ENCODE measurements at regions not wholly inside any gene's neighbourhood (a gene's known extent, or its start where the extent isn't known, plus 50 kb on each side); places are given as distances from the start of the nearest gene placed in this dataset.
A peak's percentile ranks its signal among the peaks of the same experiment; 100 is the strongest.
"Not testable (repeated sequence)": the region's sequence is repeated elsewhere in the genome, so short reads cannot be mapped to it uniquely, and the experiment has no call there.

- H3K27ac ChIP-seq (ENCODE audit: low read depth, low read length); H3K4me1 Mint-ChIP-seq; H3K4me1 ChIP-seq (ENCODE audit: insufficient read depth, low read length); H3K36me3 Mint-ChIP-seq; H3K27ac Mint-ChIP-seq; H3K4me3 ChIP-seq (ENCODE audit: low read length); CTCF ChIA-PET; H3K4me3 Mint-ChIP-seq; H3K9me3 Mint-ChIP-seq; H3K9me3 ChIP-seq (ENCODE audit: low read length); H3K27me3 ChIP-seq (ENCODE audit: insufficient read depth, low read length, poor library complexity, severe bottlenecking); DNase-seq; H3K36me3 ChIP-seq (ENCODE audit: insufficient read depth, low read length); POLR2A ChIA-PET: not testable (repeated sequence)
- H3K27me3 Mint-ChIP-seq, result peaks cover 3 to 39% of the 10 kb centered on the region in 2 donors
These were observed 227.4 kb downstream of the USP22 start for GRCh38 chr17:20815410-20815809.

- H3K4me1 ChIP-seq (ENCODE audit: insufficient read depth, low read length), result no peaks in the 10 kb centered on the region
- Mint-ChIP-seq H3K9me3 (peaks cover 0 to 3% (median 0%) of the 10 kb centered on the region in 5 donors), H3K36me3 (no peaks in the 10 kb centered on the region), H3K27ac (no peak overlapping the region), H3K4me3 (no peak overlapping the region), H3K27me3 (peaks cover 5 to 16% of the 10 kb centered on the region in 2 donors), H3K4me1 (no peaks in the 10 kb centered on the region)
- CTCF ChIA-PET, result no interaction called here
- no peak for DNase-seq
- POLR2A ChIA-PET, result no interaction called here
- H3K27me3 ChIP-seq (ENCODE audit: insufficient read depth, low read length, poor library complexity, severe bottlenecking), result no peaks in the 10 kb centered on the region
- no peaks in the 10 kb centered on the region for H3K9me3 ChIP-seq (ENCODE audit: low read length)
- no peak overlapping the region for H3K4me3 ChIP-seq (ENCODE audit: low read length)
- no peaks in the 10 kb centered on the region for H3K36me3 ChIP-seq (ENCODE audit: insufficient read depth, low read length)
- no peak overlapping the region for H3K27ac ChIP-seq (ENCODE audit: low read depth, low read length)
These were observed 218.9 kb downstream of the USP22 start for GRCh38 chr17:20823905-20824304.

DNA sequence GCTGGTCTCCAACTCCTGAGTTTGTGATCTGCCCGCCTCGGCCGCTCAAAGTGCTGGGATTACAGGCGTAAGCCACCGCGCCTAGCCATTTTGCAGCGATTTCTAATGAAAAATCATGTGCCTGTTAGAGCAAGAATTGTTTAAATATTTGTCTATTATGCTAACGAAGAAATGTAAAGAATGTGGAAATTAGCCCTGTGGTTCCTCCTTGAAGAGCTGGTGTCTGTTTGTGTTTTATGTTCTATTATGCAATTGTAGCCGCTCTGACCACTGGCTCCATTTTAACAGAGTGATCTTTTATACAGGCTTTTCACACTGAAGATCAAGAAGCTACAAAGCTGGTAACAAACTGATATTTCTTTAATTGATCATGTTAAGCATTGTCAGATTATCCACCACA is 217.3 kb downstream of the USP22 start:
- Mint-ChIP-seq H3K4me1 (no peaks in the 10 kb centered on the region), H3K36me3 (no peaks in the 10 kb centered on the region), H3K27ac (no peak overlapping the region), H3K27me3 (peaks cover 9 to 17% of the 10 kb centered on the region in 2 donors), H3K9me3 (peaks cover 0 to 1% (median 0%) of the 10 kb centered on the region in 5 donors), H3K4me3 (no peak overlapping the region)
- POLR2A ChIA-PET, result no interaction called here
- H3K27me3 ChIP-seq (ENCODE audit: insufficient read depth, low read length, poor library complexity, severe bottlenecking), result no peaks in the 10 kb centered on the region
- no peak overlapping the region for H3K4me3 ChIP-seq (ENCODE audit: low read length)
- H3K9me3 ChIP-seq (ENCODE audit: low read length), result no peaks in the 10 kb centered on the region
- no peaks in the 10 kb centered on the region for H3K36me3 ChIP-seq (ENCODE audit: insufficient read depth, low read length)
- CTCF ChIA-PET, result no interaction called here
- DNase-seq, result no peak
- no peaks in the 10 kb centered on the region for H3K4me1 ChIP-seq (ENCODE audit: insufficient read depth, low read length)
- H3K27ac ChIP-seq (ENCODE audit: low read depth, low read length), result no peak overlapping the region

GRCh38 chr17:20840453-20840852 is 202.4 kb downstream of the USP22 start:
- DNase-seq; H3K4me3 ChIP-seq (ENCODE audit: low read length); H3K4me1 Mint-ChIP-seq; POLR2A ChIA-PET; H3K27ac Mint-ChIP-seq; CTCF ChIA-PET; H3K9me3 Mint-ChIP-seq; H3K27me3 ChIP-seq (ENCODE audit: insufficient read depth, low read length, poor library complexity, severe bottlenecking); H3K36me3 Mint-ChIP-seq; H3K9me3 ChIP-seq (ENCODE audit: low read length); H3K4me1 ChIP-seq (ENCODE audit: insufficient read depth, low read length); H3K27ac ChIP-seq (ENCODE audit: low read depth, low read length); H3K36me3 ChIP-seq (ENCODE audit: insufficient read depth, low read length): not testable (repeated sequence)
- H3K27me3 Mint-ChIP-seq, result peaks cover 11 to 26% of the 10 kb centered on the region in 2 donors
- peak overlapping the region in 5 of 7 donors; percentile 30 to 72 (median 49) for H3K4me3 Mint-ChIP-seq

DNA sequence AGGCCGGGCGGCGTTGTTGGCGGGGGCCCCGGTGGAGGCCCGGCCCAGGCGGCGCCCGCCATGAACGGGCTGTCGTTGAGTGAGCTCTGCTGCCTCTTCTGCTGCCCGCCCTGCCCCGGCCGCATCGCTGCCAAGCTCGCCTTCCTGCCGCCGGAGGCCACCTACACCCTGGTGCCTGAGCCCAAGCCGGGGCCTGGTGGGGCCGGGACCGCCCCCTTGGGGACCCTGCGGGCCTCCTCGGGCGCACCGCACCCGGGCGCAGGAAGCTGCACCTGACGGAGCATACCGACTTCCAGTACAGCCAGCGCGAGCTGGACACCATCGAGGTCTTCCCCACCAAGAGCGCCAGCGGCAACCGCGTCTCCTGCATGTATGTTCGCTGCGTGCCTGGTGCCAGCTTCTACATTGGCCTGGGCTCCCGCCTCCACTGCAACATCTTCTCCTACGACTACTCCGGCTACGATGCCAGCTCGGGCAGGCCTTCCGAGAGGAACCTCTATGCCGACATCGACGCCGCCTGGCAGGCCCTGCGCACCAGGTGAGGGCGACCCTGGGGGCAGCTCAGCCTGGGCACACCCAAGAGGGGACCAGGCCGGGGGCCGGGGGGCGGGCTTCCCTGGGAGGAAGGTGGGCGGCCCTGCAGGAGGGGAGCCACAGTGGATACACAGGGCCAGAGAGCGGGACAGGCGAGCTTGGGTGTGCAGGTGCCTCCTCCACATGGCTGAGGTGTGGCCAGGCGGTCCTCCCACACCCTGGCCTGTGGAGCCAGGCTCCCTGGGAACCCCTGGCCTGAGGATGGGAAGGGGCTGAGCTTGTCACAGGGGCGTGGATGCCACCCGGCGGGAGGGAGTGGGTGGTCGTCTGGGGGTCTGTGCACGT is 201.6 kb downstream of the USP22 start:
- H3K36me3 ChIP-seq (ENCODE audit: insufficient read depth, low read length); H3K9me3 ChIP-seq (ENCODE audit: low read length); H3K27ac Mint-ChIP-seq; CTCF ChIA-PET; H3K4me1 Mint-ChIP-seq; H3K27me3 ChIP-seq (ENCODE audit: insufficient read depth, low read length, poor library complexity, severe bottlenecking); POLR2A ChIA-PET; H3K9me3 Mint-ChIP-seq; H3K4me3 ChIP-seq (ENCODE audit: low read length); H3K36me3 Mint-ChIP-seq; H3K4me1 ChIP-seq (ENCODE audit: insufficient read depth, low read length); H3K27ac ChIP-seq (ENCODE audit: low read depth, low read length): not testable (repeated sequence)
- Mint-ChIP-seq H3K4me3 (peak overlapping the region in 4 of 7 donors; percentile 20 to 65 (median 42)), H3K27me3 (peaks cover 9 to 26% of the 10 kb centered on the region in 2 donors)
- peak in 1 of 5 donors; percentile 4 for DNase-seq

- peaks cover 7 to 22% of the 10 kb centered on the region in 2 donors for H3K27me3 Mint-ChIP-seq
- CTCF ChIA-PET, result not testable (repeated sequence)
These were observed 200.8 kb downstream of the USP22 start for GRCh38 chr17:20842012-20842411.

GRCh38 chr17:20843261-20843660 is 199.6 kb downstream of the USP22 start:
- H3K4me3 ChIP-seq (ENCODE audit: low read length); H3K9me3 Mint-ChIP-seq; CTCF ChIA-PET; H3K36me3 Mint-ChIP-seq; H3K4me1 ChIP-seq (ENCODE audit: insufficient read depth, low read length); DNase-seq; H3K36me3 ChIP-seq (ENCODE audit: insufficient read depth, low read length); POLR2A ChIA-PET; H3K27ac ChIP-seq (ENCODE audit: low read depth, low read length); H3K9me3 ChIP-seq (ENCODE audit: low read length); H3K27me3 ChIP-seq (ENCODE audit: insufficient read depth, low read length, poor library complexity, severe bottlenecking); H3K27ac Mint-ChIP-seq; H3K4me1 Mint-ChIP-seq: not testable (repeated sequence)
- Mint-ChIP-seq H3K27me3 (peaks cover 11 to 22% of the 10 kb centered on the region in 2 donors), H3K4me3 (peak overlapping the region in 1 of 7 donors; percentile 70)

More at GRCh38 chr17:20842012-20842411, 200.8 kb downstream of the USP22 start:
- H3K27ac ChIP-seq (ENCODE audit: low read depth, low read length); H3K9me3 ChIP-seq (ENCODE audit: low read length); H3K4me1 ChIP-seq (ENCODE audit: insufficient read depth, low read length); H3K4me1 Mint-ChIP-seq; H3K27me3 ChIP-seq (ENCODE audit: insufficient read depth, low read length, poor library complexity, severe bottlenecking); POLR2A ChIA-PET; H3K4me3 ChIP-seq (ENCODE audit: low read length); H3K27ac Mint-ChIP-seq; H3K9me3 Mint-ChIP-seq; DNase-seq; H3K36me3 Mint-ChIP-seq; H3K4me3 Mint-ChIP-seq; H3K36me3 ChIP-seq (ENCODE audit: insufficient read depth, low read length): not testable (repeated sequence)

- Mint-ChIP-seq H3K27me3 (peaks cover 13 to 22% of the 10 kb centered on the region in 2 donors), H3K4me3 (peak overlapping the region in 1 of 7 donors; percentile 43)
- H3K9me3 Mint-ChIP-seq; H3K27ac ChIP-seq (ENCODE audit: low read depth, low read length); H3K4me3 ChIP-seq (ENCODE audit: low read length); H3K4me1 Mint-ChIP-seq; H3K36me3 ChIP-seq (ENCODE audit: insufficient read depth, low read length); DNase-seq; H3K36me3 Mint-ChIP-seq; H3K4me1 ChIP-seq (ENCODE audit: insufficient read depth, low read length); H3K27ac Mint-ChIP-seq; H3K9me3 ChIP-seq (ENCODE audit: low read length); POLR2A ChIA-PET; CTCF ChIA-PET; H3K27me3 ChIP-seq (ENCODE audit: insufficient read depth, low read length, poor library complexity, severe bottlenecking): not testable (repeated sequence)
These were observed 198.8 kb downstream of the USP22 start for GRCh38 chr17:20843799-20844553.

Measured in CD8-positive, alpha-beta memory T cell (primary cell).